ENCODE measurements at regions not wholly inside any gene's neighbourhood (a gene's known extent, or its start where the extent isn't known, plus 50 kb on each side); places are given as distances from the start of the nearest gene placed in this dataset.
"Not testable (repeated sequence)": the region's sequence is repeated elsewhere in the genome, so short reads cannot be mapped to it uniquely, and the experiment has no call there.

DNA sequence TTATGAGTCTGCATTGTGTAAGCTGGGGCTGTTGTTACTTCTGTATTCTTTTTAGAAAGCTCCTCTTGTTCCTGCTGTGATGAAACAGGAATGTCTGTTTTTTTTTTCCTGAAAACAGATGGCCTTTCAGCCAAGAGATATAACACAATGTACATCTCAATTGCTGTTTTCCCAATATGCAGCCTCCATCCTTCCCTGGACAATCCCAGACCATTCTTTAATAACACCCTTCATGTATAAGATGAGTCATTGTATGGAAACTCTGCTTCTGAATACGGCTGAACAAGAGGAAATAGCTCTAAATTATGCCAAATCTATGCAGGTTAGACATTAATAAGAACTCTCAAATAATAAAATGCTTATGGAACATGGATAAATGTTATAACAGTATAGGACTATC, 60.2 kb upstream of the LRRC4C start:
- no peak for DNase-seq (ENCODE audit: low read depth in 2 of 2)

DNA sequence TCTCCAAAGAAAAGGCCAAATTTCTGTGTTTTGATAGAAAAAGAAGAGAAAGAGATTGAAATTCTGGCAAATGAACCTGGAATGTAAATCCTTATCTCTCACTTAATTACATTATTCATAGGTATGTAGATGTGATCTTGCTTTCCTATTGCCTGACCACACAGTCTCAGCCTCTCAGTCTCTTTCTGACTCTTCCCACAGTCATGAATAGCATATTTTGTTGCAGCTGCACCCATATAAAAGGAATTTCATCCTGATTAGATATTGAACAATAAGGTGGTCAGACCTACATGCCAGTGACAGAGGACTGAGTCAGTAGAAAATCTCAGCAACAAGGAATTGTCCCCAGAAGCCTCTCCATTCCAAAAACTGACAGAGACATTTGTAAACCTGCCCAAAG, 62.9 kb upstream of the LRRC4C start:
- no peak for DNase-seq (ENCODE audit: low read depth in 2 of 2)

DNA sequence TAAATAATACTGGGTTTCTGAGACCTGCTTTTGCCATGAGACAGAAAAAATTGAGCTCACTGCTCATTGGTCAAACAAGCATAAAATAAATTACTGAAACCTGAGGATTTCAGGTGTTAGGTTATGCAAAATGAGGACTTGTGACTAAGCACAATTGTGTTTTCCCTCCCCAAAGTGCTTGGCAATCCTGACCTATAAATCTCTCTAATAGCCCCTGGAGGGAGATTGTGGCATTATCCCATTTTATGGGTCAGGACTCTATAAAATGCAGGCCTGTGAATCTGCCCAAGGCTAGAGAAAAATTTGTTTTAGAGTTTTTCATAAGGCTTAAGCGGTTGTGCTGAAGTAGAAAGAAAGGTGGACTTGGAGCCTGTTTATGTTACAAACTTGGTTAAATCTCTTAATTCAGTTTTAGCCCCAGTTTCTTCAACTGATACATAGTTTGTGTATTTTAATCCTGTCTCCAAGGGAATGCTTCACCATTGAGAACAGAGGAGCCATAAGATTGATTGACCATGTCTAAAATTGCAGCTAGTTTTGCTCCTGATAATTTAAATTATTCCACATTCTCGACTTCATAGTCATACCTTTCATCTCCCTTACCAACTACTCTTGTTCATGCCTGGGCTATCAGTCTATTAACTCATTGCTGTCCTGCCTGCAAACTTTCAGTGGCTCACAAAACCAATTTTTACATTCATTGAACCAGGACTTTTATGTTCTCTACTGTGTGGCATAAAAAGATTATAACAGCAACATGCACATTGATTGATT, 63.6 kb upstream of the LRRC4C start:
- DNase-seq (ENCODE audit: low read depth in 2 of 2) = no peak

DNA sequence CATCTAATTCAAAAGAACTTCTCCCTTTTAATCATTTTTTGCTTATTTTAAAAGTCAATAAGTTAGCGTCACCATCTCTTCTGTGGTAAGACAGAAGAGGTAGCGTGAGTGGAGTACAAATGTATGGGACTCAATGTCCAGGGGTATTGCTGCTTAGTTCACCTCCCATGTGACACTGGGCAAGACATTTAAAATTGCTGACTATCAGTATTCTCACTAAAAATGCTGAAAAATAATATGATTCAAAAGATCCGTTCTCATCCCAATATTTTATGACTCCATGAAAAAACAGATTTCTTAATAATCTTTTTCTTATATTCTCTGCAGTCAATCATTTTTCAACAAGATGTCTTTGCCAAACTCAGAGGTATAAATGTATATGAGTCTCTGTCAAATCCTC, 68.1 kb upstream of the LRRC4C start:
- no peak for DNase-seq (ENCODE audit: low read depth in 2 of 2)

DNA sequence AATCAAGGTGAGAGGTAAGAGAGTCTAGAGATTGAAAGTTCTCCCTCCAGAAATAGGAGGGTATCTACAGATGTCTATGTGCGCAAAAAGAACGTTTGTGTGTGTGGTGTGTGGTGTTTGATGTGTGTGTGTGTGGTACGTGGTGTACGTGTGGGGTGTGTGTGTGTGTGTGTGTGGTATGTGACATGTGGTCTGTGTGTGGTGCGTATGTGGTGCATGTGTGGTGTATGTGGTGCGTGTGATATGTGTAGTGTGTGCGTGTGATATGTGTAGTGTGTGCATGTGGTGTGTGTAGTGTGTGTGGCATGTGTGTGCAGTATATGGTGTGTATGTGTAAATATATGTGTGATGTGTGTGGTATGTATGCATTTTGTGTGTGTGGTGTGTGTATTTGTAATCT, 73.0 kb upstream of the LRRC4C start:
- DNase-seq (ENCODE audit: low read depth in 2 of 2) = no peak

DNA sequence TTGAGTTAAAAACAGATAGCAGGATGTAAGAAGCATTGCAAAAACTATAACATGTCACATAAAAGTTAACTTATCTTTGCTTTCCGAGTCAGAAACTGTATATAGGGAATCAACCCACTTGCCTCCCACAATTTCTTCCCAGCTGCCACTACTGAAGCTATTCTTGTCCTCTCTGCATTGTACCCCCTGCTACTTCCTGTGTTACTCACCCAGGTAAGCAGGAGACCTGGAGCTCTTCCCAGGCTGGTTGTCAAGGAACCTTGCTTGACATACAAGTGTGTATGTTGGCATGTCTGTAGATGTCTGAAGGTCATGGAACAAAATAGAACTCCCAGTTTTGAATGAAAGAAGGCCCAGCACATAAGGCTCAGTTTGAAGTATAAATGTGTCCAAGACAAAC, 74.3 kb upstream of the LRRC4C start:
- no peak for DNase-seq (ENCODE audit: low read depth in 2 of 2)

DNA sequence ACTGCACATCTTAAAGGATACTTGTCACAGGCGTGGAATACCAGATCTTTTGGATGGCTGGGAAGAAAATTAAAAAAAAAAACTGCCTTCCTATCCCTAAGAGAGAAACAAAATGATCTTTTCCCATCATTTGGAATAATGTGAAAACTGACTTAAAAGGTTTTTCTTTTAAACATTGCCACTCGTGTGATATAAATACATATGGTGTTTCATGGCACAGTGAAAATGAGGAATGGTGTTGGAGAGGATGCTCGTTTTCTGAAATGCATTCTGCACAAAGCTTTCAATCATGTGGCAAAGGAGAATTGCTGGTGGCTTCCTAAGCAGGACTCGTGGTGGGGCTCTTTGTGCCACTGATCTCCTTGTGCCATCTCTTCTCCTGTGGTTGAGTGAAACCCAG, 74.9 kb upstream of the LRRC4C start:
- DNase-seq (ENCODE audit: low read depth in 2 of 2) = no peak

DNA sequence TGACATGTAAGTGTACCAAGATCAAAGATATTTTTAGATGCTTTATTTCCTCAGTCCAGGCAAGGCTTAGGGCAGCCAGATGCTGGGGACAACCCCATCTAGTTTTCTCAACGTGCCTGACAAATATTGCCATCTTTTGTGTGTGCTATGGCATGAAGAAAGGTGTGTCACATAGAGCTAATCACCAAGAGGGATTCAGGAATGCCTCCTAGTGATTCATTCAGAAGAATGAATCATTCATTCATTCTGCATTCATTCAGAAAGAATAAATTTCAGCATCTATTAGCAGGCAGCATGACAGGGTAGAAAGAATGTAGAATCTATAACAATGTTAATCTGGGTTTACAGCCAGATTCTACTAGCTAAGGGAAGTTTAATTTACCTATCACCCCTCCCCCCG, 75.4 kb upstream of the LRRC4C start:
- DNase-seq (ENCODE audit: low read depth in 2 of 2) = no peak

DNA sequence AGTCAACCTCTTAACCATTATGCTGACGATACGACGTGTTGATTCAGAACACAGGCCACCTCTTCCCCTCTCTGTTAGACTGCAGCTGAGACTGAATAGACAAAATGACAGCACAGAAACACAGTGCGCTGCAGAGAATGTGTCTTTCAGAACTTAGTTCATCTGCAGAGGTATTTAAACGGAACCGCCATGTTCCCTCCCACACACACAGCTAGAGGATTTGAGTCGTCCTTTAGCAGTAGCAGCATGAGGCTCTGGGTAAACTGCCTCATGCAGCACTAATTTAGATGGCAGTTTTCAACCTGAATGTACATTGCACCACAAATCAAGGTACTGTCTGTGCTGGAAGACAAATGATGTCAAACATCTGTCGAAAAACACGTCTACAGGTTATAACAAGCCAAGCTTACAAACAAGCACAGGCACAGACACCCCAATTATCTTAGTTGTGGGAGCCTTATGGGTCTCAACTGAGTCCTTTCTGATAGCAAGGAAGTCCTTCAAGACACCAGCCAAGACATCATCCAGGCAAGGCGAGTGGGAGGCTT, 76.6 kb upstream of the LRRC4C start:
- no peak for DNase-seq (ENCODE audit: low read depth in 2 of 2)

DNA sequence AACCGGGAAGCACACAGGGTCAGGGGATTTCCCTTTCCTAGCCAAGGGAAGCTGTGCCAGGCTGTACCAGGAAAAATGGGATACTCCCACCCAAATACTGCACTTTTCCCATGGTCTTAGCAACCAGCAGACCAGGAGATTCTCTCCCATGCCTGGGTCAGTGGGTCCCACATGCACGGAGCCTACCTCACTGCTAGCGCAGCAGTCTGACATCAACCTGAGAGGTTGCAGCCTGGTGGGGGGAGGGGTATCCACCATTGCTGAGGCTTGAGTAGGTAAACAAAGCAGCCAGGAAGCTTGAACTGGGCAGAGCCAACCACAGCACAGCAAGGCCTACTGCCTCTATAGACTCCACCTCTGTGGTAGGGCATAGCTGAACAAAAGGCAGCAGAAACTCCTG, 85.5 kb upstream of the LRRC4C start:
- not testable (repeated sequence) for DNase-seq (ENCODE audit: low read depth in 2 of 2)

DNA sequence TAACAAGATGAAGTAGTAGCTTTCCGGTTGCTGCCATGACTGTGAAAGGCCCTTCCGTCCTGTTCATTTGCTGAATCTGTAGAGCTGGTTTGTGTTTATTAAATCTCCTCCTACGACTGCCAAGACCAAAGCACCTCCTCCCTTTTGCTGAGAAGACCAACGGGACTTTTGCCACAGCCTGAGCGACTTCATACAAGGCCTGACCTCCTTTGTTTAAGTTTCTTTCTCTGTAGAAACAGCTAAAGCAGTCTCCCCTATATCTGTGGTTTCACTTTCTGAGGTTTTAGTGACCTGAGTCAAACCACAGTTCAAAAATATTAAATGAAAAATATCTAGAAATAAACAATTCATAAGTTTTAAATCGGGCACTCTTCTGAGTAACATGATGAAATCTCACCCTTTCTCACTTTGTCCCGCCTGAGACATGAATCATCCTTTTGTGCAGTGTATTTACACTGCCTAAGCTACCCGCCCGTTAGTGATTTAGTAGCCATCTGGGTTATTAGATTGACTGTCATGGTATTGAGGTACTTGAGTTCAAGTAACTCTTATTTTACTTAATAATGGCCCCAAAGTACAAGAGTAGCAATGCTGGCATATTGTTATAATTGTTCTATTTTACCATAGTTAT, 119.1 kb upstream of the LRRC4C start:
- DNase-seq (ENCODE audit: low read depth in 2 of 2) = no peak

DNA sequence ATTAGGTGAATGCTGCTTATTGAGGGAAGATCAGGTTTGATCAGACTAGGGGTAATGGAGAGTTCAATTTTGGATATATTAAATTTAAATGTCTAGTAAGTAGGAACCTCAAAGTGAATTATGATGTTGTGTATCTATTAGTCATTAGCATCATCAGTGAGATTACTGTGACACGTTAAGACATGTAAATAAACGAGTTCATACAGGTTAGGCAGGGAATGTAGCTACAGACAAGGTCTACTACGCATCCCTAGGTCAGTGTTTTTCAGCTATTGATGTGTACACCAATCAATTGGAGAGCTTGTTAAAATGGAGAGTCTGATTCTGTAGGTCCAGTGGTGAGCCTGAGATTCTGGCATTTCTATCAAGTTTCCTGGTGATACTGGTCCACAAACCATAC, 120.1 kb upstream of the LRRC4C start:
- no peak for DNase-seq (ENCODE audit: low read depth in 2 of 2)

DNA sequence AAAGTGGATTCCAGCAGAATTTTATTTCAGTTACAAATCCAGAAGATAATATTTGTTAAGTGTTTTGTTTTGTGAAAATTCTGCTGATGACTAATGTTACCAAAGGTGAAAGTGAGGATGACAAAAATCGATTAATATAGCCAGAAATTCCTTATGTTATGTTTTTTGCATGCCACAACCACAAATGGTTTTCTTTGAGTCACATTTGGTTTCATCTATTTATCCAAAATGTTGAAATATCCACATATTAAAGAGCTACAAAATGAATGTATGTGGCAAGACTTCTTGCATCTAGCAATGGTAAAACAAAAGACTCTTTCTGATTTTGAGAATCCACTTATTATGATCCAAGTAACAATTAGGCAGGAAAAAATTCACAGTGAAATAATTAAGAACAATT, 150.1 kb upstream of the LRRC4C start:
- DNase-seq (ENCODE audit: low read depth in 2 of 2) = no peak

DNA sequence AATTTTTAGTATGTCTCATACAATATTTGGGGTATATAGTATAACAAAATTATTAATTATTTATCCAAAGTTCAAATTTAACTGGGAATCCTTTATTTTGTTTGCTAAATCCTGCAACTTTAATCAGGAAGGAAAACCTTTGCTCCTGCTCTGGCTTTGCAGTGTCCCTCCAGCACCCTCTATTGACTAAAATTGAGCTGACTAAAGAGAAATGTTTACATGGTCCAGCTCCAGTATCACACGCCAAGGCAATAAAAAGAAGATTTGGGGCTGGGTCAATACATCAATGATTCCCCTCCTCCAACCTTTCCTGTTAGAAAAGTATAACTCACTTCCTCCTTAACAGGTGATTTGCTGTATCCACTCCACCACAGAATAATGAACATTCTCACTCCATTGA, 153.0 kb upstream of the LRRC4C start:
- DNase-seq (ENCODE audit: low read depth in 2 of 2) = no peak

DNA sequence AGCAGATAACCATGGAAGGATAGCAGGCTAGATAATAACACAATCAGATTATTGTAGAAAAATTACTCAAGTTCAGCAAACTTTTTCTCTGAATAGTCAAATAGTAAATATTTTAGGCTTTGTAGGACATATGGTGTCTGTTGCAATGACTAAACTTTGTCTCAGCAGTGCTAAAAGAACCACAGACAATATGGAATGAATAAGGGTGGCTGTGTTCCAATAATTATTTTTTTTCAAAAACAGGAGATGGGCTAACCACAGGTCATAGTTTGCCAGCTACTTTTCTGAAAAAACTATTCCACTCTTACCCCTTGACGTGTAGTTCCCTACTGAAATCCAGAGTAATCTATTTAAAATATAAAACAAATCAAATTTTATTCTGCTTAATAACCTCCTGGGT, 153.9 kb upstream of the LRRC4C start:
- no peak for DNase-seq (ENCODE audit: low read depth in 2 of 2)

DNA sequence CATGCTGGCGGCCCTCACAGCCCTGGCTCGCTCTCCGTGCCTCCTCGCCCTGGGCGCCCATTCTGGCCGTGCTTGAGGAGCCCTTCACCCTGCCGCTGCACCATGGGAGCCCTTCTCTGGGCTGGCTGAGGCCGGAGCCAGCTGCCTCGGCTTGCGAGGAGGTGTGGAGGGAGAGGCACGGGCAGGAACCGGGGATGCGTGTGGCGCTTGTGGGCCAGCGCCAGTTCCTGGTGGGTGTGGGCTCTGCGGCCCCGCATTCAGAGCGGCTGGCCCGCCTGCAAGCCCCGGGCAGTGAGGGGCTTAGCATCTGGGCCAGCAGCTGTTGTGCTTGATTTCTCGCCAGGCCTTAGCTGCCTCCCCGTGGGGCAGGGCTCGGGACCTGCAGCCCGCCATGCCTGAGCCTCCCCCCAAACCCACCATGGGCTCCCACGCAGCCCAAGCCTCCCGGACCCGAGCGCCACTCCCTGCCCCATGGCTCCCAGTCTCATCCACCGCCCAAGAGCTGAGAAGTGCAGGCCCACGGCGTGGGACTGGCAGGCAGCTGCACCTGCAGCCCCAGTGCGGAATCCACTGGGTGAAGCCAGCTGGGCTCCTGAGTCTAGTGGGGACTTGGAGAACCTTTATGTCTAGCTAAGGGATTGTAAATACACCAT, 163.4 kb upstream of the LRRC4C start:
- DNase-seq (ENCODE audit: low read depth in 2 of 2) = no peak

DNA sequence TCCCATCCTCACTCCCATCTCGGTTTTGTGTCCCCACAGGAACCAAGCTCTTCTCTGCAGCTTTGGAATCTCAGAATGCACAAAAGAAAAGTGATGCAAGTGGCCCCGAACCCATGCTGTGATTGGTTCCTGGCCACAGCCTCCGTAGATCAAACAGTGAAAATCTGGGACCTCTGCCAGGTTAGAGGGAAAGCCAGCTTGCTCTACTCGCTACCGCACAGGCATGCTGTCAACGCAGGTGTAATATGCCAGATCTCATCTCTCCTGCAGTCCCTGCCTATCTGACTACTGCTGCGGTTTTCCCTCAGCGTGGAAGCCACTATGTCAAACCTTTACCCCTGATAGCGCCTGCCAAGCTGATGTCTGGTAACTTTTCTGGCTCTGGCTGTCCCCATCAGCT, 200.5 kb upstream of the LRRC4C start:
- no peak for DNase-seq (ENCODE audit: low read depth in 2 of 2)

DNA sequence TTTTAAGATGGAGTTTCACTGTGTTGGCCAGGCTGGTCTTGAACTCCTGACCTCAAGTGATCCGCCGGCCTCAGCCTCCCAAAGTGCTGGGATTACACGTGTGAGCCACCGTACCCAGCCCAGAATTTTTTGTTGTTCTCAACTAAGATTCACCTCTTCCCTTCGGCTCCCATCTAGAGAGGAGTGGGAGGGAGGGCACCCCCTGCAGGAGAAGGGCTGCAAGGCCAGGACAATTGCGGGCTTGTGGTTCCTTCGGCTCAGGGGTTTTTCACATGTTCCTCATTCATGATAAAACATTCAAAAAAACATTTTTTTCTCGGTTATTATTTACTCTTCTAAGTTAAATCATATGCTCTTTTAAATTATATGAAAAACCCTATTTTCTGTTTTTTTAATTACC, 201.1 kb upstream of the LRRC4C start:
- DNase-seq (ENCODE audit: low read depth in 2 of 2) = no peak

DNA sequence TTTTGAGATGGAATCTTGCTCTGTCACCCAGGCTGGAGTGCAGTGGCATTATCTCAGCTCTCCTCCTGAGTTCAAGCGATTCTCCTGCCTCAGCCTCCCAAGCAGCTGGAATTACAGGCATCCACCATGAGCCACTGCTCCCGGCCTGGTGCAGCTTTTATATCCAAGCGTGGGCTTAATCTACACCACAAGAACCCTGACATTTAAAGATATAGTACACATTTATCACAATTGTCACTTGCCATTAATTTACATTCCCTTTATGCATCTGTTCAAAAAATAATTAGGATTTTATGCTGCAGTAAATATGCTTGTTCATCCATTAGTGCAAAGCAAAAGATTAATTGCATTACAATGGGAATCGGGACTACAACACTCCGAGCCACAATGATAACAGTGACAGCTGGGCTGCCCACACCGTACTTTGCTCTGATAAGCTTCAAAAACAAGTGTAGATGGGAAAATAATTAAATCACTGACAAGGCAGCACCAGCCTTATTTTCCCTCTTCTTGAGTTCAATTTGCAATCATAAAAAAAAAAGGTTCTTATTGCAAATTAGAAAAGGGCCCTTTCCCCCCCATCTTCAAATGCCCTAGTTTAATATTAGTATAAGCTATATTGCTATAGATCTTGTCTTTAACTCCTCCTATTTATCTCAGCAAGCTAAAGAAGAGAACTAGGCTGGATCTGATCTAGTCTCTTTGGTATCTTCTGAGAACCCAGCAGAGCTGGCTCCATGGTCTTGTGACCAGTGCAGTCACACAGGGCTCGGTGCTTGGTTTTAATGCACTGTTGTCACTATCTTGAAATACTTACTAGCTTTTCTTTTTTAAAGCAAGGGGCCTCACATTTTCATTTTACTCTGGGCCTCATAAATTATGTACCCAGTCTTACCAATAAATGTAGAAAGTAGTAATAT, 206.2 kb upstream of the LRRC4C start:
- DNase-seq (ENCODE audit: low read depth in 2 of 2) = no peak

DNA sequence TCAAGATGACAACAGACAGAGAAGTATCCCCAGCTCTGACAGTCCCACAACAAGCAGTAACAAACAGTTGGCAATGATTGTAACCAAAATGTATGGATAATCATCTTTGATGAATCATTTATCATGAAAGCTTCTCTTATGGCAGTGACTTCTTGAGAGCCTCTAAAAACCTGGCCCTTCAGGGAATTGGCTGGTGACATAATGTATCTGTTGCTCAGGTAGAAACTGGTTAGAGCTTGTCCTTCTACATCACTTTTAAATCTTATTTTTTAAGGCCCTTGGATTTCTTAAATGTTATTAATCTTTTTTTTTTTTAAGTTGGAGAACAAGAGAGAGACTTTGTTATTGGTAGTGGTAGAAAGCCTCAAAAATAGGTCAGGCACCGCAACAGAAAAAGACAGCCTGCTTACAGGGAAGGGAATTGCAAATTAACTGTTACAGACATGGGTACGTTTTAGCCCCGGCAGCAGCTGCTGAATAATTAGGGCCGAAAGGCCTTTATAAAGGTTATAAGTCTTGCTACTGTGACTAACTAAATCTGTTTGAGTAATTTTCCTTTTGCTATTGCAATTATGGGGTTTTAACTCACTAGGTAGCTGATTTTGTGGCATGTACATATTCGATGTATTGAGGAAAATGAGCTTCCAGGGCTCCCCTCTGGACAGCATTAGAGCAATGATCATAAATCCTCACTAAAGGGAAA, 207.7 kb upstream of the LRRC4C start:
- no peak for DNase-seq (ENCODE audit: low read depth in 2 of 2)

DNA sequence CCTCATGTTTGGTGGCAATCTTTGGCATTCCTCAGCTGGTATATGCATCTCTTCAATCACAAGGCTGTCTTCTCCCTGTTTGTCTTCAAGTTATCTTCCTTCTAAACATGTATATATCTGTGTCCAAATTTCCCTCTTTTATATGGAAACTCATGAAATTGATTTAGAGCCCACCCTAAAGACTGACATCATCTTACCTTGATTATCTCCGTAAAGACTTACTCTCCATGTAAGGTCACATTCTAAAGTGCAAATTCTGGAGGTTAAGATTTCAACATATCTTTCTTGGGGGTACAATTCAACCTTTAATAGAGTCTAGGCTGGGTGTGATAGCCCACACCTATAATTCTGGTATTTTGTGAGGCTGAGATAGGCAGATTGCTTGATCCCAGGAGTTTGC, 215.8 kb upstream of the LRRC4C start:
- DNase-seq (ENCODE audit: low read depth in 2 of 2) = no peak

Data from stimulated activated CD4-positive, alpha-beta T cell treated with anti-CD3 and anti-CD28 coated beads, Interleukin-4, amount 100 ng/mL, for 48 hours (primary cell).